Activated CD4-positive, alpha-beta T cell treated with anti-CD3 and anti-CD28 coated beads for 4 hours (primary cell): ENCODE measurements at regions not wholly inside any gene's neighbourhood (a gene's known extent, or its start where the extent isn't known, plus 50 kb on each side); places are given as distances from the start of the nearest gene placed in this dataset.

Source experiments
- DNase-seq, 2 donors: peaks; one replicate each; pipeline ENCODE4 v3.0.0-alpha.2; 2020

GRCh38 chr2:123200035-123200434, 825.1 kb upstream of the CNTNAP5 start:
- DNase-seq: no peak

GRCh38 chr2:123207245-123207644, 817.8 kb upstream of the CNTNAP5 start:
- DNase-seq: no peak

GRCh38 chr2:123209202-123209601, 815.9 kb upstream of the CNTNAP5 start:
- no peak for DNase-seq

GRCh38 chr2:123211181-123211580, 813.9 kb upstream of the CNTNAP5 start:
- DNase-seq: no peak

- no peak for DNase-seq
Observed at GRCh38 chr2:123245156-123245555, 779.9 kb upstream of the CNTNAP5 start.

- DNase-seq: no peak
Observed at GRCh38 chr2:123258877-123259539, 766.1 kb upstream of the CNTNAP5 start.

- DNase-seq: no peak
Observed at GRCh38 chr2:123262856-123263255, 762.2 kb upstream of the CNTNAP5 start.

GRCh38 chr2:123283431-123283830, 741.7 kb upstream of the CNTNAP5 start:
- DNase-seq: no peak

- DNase-seq: no peak
Observed at GRCh38 chr2:123303731-123304130, 721.4 kb upstream of the CNTNAP5 start.
